ENCODE measurements at regions not wholly inside any gene's neighbourhood (a gene's known extent, or its start where the extent isn't known, plus 50 kb on each side); places are given as distances from the start of the nearest gene placed in this dataset.

DNA sequence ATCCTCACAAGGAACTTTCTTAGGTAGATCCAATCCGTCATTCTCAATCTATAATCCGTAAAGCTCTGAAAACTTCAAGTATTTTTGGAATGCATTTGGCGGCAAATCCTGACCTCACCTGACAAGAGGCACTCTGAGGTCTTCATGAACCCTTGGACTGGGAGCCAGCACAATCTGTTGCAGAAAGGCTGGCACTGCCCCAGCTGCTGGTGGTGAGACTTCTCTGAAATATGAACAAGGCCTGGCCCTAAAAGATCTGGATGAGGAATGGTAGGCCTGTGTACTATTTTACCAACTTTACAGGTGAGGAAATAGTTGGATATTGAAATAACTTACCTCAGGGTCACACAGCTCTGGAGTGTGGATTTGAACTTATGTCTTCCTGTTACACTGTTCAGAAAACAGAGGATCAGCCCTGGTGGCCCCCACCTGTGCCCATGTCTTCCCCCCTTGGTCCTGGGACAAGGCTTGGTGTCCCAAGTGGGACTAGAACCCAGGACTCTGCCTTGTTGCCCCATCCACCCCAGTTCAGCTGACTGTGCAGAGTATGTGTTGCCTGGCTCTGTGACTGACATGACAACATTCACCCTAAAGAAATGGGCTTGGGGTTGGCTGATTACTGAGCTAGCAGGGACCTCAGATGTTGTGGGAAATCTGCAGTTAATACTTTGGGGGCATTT lies 471.4 kb downstream of the MN1 start:
- no peak overlapping the region for H3K27ac Mint-ChIP-seq
- Histone ChIP-seq H3K79me2 (ENCODE audit: control insufficient read depth, insufficient read depth, low read length) (no peaks in the 10 kb centered on the region), H3K4me1 (ENCODE audit: control insufficient read depth in 2 of 2, insufficient read depth in 2 of 2, low read length in 2 of 2) (no peaks in the 10 kb centered on the region), H3K27ac (ENCODE audit: low read length in 2 of 2) (no peak overlapping the region), H3K27me3 (replicated peaks in 1 of 4; ENCODE audit: control extremely low read depth in 1 of 4, control insufficient read depth in 3 of 4, insufficient read depth in 4 of 4, low read length in 3 of 4) (peaks cover 0 to 6% (median 0%) of the 10 kb centered on the region in 4 experiments), H2AFZ (ENCODE audit: insufficient read depth, low read depth, low read length, poor library complexity, severe bottlenecking) (no peak overlapping the region), H3K4me2 (replicated peaks; ENCODE audit: low read depth, low read length, poor library complexity, severe bottlenecking) (no peak overlapping the region), H3K36me3 (replicated peaks in 1 of 2; ENCODE audit: control extremely low read depth in 1 of 2, control insufficient read depth in 1 of 2, extremely low read depth in 1 of 2, insufficient read depth in 2 of 2, low read length in 1 of 2) (no peaks in the 10 kb centered on the region), H3K9ac (ENCODE audit: low read length) (no peak overlapping the region), H3K9me3 (ENCODE audit: control extremely low read depth in 1 of 3, control insufficient read depth in 2 of 3, insufficient read depth in 1 of 3, low read length in 2 of 3) (no peaks in the 10 kb centered on the region), H4K20me1 (ENCODE audit: control insufficient read depth, insufficient read depth, low read length, poor library complexity, severe bottlenecking) (no peaks in the 10 kb centered on the region), H3K4me3 (ENCODE audit: control extremely low read depth in 1 of 5, extremely low read depth in 1 of 5, insufficient read depth in 1 of 5, low read depth in 2 of 5, low read length in 4 of 5) (no peak overlapping the region)
- H3K4me3 Mint-ChIP-seq, result no peak overlapping the region
- peaks cover 39% of the 10 kb centered on the region for H3K27me3 Mint-ChIP-seq
- no peaks in the 10 kb centered on the region for H3K9me3 Mint-ChIP-seq (ENCODE audit: insufficient read depth)
- ChIA-PET CTCF (no interaction called here), POLR2A (no interaction called here)
- H3K4me1 Mint-ChIP-seq, result no peaks in the 10 kb centered on the region
- TF ChIP-seq, protein P1, sequence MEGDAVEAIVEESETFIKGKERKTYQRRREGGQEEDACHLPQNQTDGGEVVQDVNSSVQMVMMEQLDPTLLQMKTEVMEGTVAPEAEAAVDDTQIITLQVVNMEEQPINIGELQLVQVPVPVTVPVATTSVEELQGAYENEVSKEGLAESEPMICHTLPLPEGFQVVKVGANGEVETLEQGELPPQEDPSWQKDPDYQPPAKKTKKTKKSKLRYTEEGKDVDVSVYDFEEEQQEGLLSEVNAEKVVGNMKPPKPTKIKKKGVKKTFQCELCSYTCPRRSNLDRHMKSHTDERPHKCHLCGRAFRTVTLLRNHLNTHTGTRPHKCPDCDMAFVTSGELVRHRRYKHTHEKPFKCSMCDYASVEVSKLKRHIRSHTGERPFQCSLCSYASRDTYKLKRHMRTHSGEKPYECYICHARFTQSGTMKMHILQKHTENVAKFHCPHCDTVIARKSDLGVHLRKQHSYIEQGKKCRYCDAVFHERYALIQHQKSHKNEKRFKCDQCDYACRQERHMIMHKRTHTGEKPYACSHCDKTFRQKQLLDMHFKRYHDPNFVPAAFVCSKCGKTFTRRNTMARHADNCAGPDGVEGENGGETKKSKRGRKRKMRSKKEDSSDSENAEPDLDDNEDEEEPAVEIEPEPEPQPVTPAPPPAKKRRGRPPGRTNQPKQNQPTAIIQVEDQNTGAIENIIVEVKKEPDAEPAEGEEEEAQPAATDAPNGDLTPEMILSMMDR (IDR thresholded peaks at IDR 0.05), result no peak
- TF ChIP-seq EZH2 (IDR thresholded peaks at IDR 0.05; ENCODE audit: borderline replicate concordance, insufficient read depth, low read depth, low read length, poor library complexity, severe bottlenecking), result no peak
- WGBS (ENCODE audit: insufficient coverage), result 100% methylated on average over 3 of the region's 3 CpGs
- DNase-seq (no peak), ATAC-seq (ENCODE audit: low read depth) (no peak)
- intact Hi-C loops (cut with micrococcal nuclease), result no loop called here

DNA sequence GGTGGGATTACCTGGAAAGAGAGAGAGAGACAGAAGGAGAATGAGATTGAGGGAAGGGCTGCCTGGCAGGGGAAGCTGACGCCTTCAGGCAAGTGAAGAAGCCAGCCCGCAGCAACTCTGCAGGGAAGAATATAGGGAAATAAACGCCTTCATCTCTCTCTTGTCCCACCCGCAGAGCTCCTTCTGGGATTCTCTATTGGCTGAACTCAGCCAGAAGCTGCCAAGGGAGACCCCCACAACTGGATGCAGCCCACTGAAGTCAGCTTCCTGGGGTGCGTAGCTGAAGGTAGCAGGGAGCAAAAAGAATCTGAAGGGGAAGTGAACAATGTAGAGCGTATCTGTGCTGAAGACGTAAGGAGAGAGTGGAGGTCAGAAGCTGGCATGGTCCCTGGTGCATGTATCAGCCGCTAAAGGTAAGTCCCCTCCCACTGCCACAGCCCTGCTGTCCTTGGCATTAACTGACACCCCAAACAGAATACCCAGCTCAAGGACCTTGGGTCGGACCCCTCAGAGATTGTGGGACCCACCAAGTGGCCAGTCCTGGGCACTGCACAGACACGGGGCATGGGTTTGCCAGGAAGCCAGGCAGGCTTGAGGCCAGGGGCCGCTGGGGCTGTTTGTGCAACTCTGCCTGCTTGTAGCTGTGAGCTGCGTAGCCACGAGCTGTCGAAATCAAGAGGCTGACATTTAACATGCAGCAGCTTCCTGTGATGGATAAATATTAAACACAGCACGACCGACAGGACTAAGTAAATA lies 469.9 kb downstream of the MN1 start:
- Histone ChIP-seq H3K4me1 (ENCODE audit: control insufficient read depth in 2 of 2, insufficient read depth in 2 of 2, low read length in 2 of 2) (no peaks in the 10 kb centered on the region), H3K9me3 (ENCODE audit: control extremely low read depth in 1 of 3, control insufficient read depth in 2 of 3, insufficient read depth in 1 of 3, low read length in 2 of 3) (no peaks in the 10 kb centered on the region), H2AFZ (ENCODE audit: insufficient read depth, low read depth, low read length, poor library complexity, severe bottlenecking) (no peak overlapping the region), H3K9ac (ENCODE audit: low read length) (no peak overlapping the region), H3K4me3 (ENCODE audit: control extremely low read depth in 1 of 5, extremely low read depth in 1 of 5, insufficient read depth in 1 of 5, low read depth in 2 of 5, low read length in 4 of 5) (no peak overlapping the region), H3K36me3 (replicated peaks in 1 of 2; ENCODE audit: control extremely low read depth in 1 of 2, control insufficient read depth in 1 of 2, extremely low read depth in 1 of 2, insufficient read depth in 2 of 2, low read length in 1 of 2) (no peaks in the 10 kb centered on the region), H3K27me3 (replicated peaks in 1 of 4; ENCODE audit: control extremely low read depth in 1 of 4, control insufficient read depth in 3 of 4, insufficient read depth in 4 of 4, low read length in 3 of 4) (peaks cover 0 to 6% (median 0%) of the 10 kb centered on the region in 4 experiments), H3K4me2 (replicated peaks; ENCODE audit: low read depth, low read length, poor library complexity, severe bottlenecking) (no peak overlapping the region), H4K20me1 (ENCODE audit: control insufficient read depth, insufficient read depth, low read length, poor library complexity, severe bottlenecking) (no peaks in the 10 kb centered on the region), H3K79me2 (ENCODE audit: control insufficient read depth, insufficient read depth, low read length) (no peaks in the 10 kb centered on the region), H3K27ac (ENCODE audit: low read length in 2 of 2) (no peak overlapping the region)
- ChIA-PET POLR2A (no interaction called here), CTCF (no interaction called here)
- Mint-ChIP-seq H3K27me3 (peaks cover 39% of the 10 kb centered on the region), H3K4me3 (no peak overlapping the region), H3K9me3 (ENCODE audit: insufficient read depth) (no peaks in the 10 kb centered on the region), H3K27ac (no peak overlapping the region), H3K4me1 (no peaks in the 10 kb centered on the region)
- intact Hi-C loops (cut with micrococcal nuclease), result no loop called here
- DNase-seq (no peak), ATAC-seq (ENCODE audit: low read depth) (no peak)
- TF ChIP-seq EZH2 (IDR thresholded peaks at IDR 0.05; ENCODE audit: borderline replicate concordance, insufficient read depth, low read depth, low read length, poor library complexity, severe bottlenecking), result no peak
- TF ChIP-seq, protein P1 (IDR thresholded peaks at IDR 0.05), result no peak
- WGBS (ENCODE audit: insufficient coverage), result 33% methylated on average over 14 of the region's 16 CpGs
